Heart left ventricle (tissue), 16 donors: ENCODE measurements at regions not wholly inside any gene's neighbourhood (a gene's known extent, or its start where the extent isn't known, plus 50 kb on each side); places are given as distances from the start of the nearest gene placed in this dataset.

Source experiments
- ATAC-seq, 4 donors: fragments of 200-7000 bp; cut with Tn5 transposase; one replicate each; pipeline ENCODE4 v1.9.1; 2020 to 2022; ENCODE audit warnings: moderate library complexity in 4 of 4, mild to moderate bottlenecking in 3 of 4, moderate number of reproducible peaks in 1 of 4
- DNase-seq, 5 donors: peaks; one replicate each; pipeline ENCODE4 v3.0.0-alpha.2; 2020
- H3K27ac ChIP-seq, 12 donors: fragments of 200-600 bp; sonication (generic) in 4 of 12; one replicate each; pipeline versions ENCODE4 v1.5.0 to v1.8.0; 2016 to 2022; ENCODE audit warnings: mild to moderate bottlenecking in 2 of 12
- H3K27me3 ChIP-seq, 9 donors: fragments of 200-600 bp; sonication (generic) in 2 of 9; one replicate each; pipeline versions ENCODE4 v1.5.1 to v1.8.0; 2016 to 2022; ENCODE audit warnings: mild to moderate bottlenecking in 3 of 9
- H3K36me3 ChIP-seq, 9 donors: fragments of 200-600 bp; sonication (generic) in 2 of 9; one replicate each; pipeline versions ENCODE4 v1.5.0 to v1.8.0; 2018 to 2022; ENCODE audit warnings: mild to moderate bottlenecking in 2 of 9
- H3K4me1 ChIP-seq, 12 donors: fragments of 200-600 bp; sonication (generic) in 4 of 12; one replicate each; pipeline versions ENCODE4 v1.5.0 to v1.8.0; 2016 to 2022; ENCODE audit warnings: mild to moderate bottlenecking in 3 of 12
- H3K4me3 ChIP-seq, 12 donors: fragments of 200-600 bp; sonication (generic) in 4 of 12; one replicate each; pipeline versions ENCODE4 v1.5.0 to v1.8.0; 2017 to 2022; ENCODE audit warnings: mild to moderate bottlenecking in 9 of 12, moderate library complexity in 4 of 12
- H3K9me3 ChIP-seq, 12 donors: fragments of 200-600 bp; sonication (generic) in 4 of 12; one replicate each; pipeline versions ENCODE4 v1.5.0 to v1.8.0; 2016 to 2022; ENCODE audit warnings: mild to moderate bottlenecking in 1 of 12
- POLR2A ChIP-seq, 2 donors: fragments of 450-650 bp; IDR thresholded peaks; one replicate each; pipeline ENCODE4 v1.6.1; 2017; ENCODE audit warnings: antibody characterized with exemption in 2 of 2, mild to moderate bottlenecking in 2 of 2, moderate library complexity in 2 of 2
- WGBS, 4 donors: extraction: QIAGEN DNeasy Blood & Tissue Kit in 2 of 4; methylation state at CpG; one replicate each; pipeline versions ENCODE4 v1.1.5 to v1.1.7; 2013 to 2018; 5-methylcytosine and 5-hydroxymethylcytosine counted together
- intact Hi-C, 10 donors: fragments of 100-400 bp; cut with DNase I; formaldehyde crosslinking; loops; one replicate each; pipeline versions ENCODE4 v1.11.1 to v1.14.2; 2022
- TF ChIP-seq, protein P1 (sequence below), 12 donors: fragments of 200-600 bp; sonication (generic) in 4 of 12; IDR thresholded peaks; one replicate each; pipeline versions ENCODE4 v1.5.0 to v1.8.0; 2018 to 2022; ENCODE audit warnings: antibody characterized with exemption in 12 of 12, mild to moderate bottlenecking in 5 of 12
- donor health status: ischemic (EF 13 %, LVEDD 7.1; RV severe dilation, severe dysfunction).
- donor health status: healthy with polysubstance abuse.
- donor health status: DM: no; HTN: yes; CAD: no.
- donor health status: DM: no; HTN: no; CAD: no.
- donor health status: ischemic (EF 25% LVEDD 6.9; RV normal size, moderate dysfunction).
- donor health status: ischemic (EF 25% LVEDD 5.7; RV mildly dilated, moderate dysfunction).
- donor health status: healthy.
- donor health status: DM: yes; HTN: yes; CAD: no.
- donor health status: ischemic (EF 35%, LVEDD 5.7; RV mildly dilated, moderate dysfunction).
- donor health status: nonischemic (EF 11% LVEDD 7.7; RV severe dilation, severe dysfunction).
- donor health status: DM: yes; HTN: yes; CAD: no.
- donor health status: PGD.
- donor health status: ischemic (EF 29% LVEDD 5.4; RV normal size, mild dysfunction).
- donor health status: nonischemic (EF 23%, LVEDD 6.1; RV moderate dilation, normal function).

DNA sequence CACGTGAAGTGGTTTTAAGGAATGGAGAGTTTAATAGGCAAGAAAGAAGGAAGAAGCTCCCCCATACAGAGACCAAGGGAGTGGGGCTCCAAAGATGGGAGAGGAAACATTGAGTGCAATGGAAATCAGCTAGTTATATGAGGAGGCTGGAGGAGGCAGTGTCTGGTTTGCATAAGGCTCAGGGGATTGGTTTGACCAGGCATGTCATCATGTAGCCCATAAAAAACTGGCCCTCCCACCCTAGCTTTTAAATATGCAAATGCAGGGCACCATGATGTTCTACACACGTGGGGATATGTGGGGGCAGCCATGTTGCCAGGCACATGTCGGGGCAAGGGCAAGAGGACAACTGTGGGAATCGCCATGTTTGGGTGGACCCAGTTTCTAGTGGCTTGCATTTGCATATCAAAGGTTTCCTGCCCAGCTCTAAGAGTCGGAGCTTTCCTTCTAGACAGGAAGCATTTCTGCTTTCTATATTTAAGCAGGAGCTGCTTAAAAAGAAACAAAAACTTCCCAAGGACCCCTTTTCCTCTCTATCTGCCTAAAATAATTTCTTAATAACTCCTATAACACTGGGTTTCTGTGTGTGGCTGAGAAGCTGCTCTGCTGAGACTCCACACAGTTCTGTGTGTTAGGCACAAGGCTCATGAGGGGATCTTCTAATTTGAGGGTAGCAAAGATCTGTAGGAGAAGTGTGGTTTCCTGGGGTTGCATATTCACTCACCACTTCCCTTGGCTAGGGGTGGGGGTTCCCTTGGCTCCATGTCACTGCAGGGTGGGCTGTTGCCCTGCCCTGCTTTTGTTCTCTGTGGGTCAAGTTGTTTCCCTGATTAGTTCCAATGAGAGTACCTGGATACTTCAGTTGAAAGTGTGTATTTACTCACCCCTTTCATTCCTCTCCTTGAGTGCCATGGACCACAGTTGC is 113.5 kb downstream of the VSIG4 start:
- TF ChIP-seq POLR2A (IDR thresholded peaks at IDR 0.05), result no peak
- TF ChIP-seq, protein P1, sequence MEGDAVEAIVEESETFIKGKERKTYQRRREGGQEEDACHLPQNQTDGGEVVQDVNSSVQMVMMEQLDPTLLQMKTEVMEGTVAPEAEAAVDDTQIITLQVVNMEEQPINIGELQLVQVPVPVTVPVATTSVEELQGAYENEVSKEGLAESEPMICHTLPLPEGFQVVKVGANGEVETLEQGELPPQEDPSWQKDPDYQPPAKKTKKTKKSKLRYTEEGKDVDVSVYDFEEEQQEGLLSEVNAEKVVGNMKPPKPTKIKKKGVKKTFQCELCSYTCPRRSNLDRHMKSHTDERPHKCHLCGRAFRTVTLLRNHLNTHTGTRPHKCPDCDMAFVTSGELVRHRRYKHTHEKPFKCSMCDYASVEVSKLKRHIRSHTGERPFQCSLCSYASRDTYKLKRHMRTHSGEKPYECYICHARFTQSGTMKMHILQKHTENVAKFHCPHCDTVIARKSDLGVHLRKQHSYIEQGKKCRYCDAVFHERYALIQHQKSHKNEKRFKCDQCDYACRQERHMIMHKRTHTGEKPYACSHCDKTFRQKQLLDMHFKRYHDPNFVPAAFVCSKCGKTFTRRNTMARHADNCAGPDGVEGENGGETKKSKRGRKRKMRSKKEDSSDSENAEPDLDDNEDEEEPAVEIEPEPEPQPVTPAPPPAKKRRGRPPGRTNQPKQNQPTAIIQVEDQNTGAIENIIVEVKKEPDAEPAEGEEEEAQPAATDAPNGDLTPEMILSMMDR (IDR thresholded peaks at IDR 0.05), result no peak
- Histone ChIP-seq H3K4me3 (peak overlapping the region in 1 of 12 donors; percentile 10), H3K36me3 (no peaks in the 10 kb centered on the region), H3K9me3 (no peaks in the 10 kb centered on the region), H3K27ac (peak overlapping the region in 1 of 12 donors; percentile 25), H3K27me3 (peaks cover 0 to 49% (median 0%) of the 10 kb centered on the region in 9 donors), H3K4me1 (peaks cover 0 to 24% (median 0%) of the 10 kb centered on the region in 12 donors)
- no peak for ATAC-seq
- DNase-seq, result no peak
- WGBS, 4 donors, result 50 to 65% (median 57%) methylated on average over 5 of the region's 5 CpGs
- intact Hi-C loops, result no loop called here

DNA sequence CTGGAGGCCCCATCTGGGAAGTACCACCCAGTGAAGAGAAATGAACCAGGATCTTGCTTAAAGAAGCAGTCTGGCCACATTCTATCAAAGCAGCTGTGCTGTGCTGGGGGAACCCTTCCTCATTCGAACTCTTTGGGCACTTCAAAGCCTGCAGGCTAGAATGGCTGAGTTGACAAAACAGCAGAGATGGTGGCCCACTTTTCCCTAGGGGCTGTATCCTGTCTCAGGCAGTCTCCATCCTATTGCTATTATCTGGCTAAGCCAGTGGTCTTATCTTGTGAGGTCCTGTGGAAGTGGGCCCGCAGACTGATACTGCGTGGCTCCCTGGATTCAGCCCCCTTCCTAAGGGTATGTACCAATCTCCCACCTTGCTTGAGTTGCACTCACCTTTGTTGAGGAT is 114.3 kb downstream of the VSIG4 start:
- Histone ChIP-seq H3K4me3 (no peak overlapping the region), H3K36me3 (no peaks in the 10 kb centered on the region), H3K27ac (no peak overlapping the region), H3K4me1 (peaks cover 0 to 24% (median 0%) of the 10 kb centered on the region in 12 donors), H3K27me3 (peaks cover 0 to 54% (median 0%) of the 10 kb centered on the region in 9 donors), H3K9me3 (no peaks in the 10 kb centered on the region)
- no peak for TF ChIP-seq POLR2A (IDR thresholded peaks at IDR 0.05)
- TF ChIP-seq, protein P1 (IDR thresholded peaks at IDR 0.05), result no peak
- 70 to 81% (median 77%) methylated on average over 3 of the region's 3 CpGs for WGBS, 4 donors
- ATAC-seq (no peak), DNase-seq (no peak)
- intact Hi-C loops, result no loop called here

DNA sequence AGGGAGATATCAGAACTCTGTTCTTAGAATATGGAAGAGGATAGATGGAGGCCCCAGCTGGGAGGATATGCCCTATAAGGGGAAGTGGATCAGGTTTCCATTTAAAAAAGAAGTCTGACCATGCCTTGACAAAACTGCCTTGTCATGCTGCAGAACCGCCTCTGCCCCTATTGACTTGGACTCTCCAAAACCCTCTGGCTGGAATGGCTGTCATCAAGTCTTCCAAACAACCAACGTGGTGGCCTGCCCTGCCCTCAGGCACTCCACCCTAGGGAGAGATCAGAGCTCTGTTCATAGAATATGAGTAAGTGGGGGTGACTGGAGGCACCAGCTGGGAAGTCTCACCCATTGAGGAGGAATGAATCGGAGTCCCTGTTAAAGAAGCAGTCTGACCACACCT is 114.9 kb downstream of the VSIG4 start:
- DNase-seq (no peak), ATAC-seq (no peak)
- WGBS, 4 donors, result 58 to 73% (median 67%) methylated on average over 3 of the region's 3 CpGs
- no peaks in the 10 kb centered on the region for H3K36me3 ChIP-seq
- H3K9me3 ChIP-seq, result no peaks in the 10 kb centered on the region
- no peak overlapping the region for H3K4me3 ChIP-seq
- intact Hi-C loops, result no loop called here
- TF ChIP-seq, protein P1 (IDR thresholded peaks at IDR 0.05), result no peak
- TF ChIP-seq POLR2A (IDR thresholded peaks at IDR 0.05), result no peak
- no peak overlapping the region for H3K27ac ChIP-seq
- peaks cover 0 to 24% (median 0%) of the 10 kb centered on the region in 12 donors for H3K4me1 ChIP-seq
- H3K27me3 ChIP-seq, result peaks cover 0 to 57% (median 0%) of the 10 kb centered on the region in 9 donors

DNA sequence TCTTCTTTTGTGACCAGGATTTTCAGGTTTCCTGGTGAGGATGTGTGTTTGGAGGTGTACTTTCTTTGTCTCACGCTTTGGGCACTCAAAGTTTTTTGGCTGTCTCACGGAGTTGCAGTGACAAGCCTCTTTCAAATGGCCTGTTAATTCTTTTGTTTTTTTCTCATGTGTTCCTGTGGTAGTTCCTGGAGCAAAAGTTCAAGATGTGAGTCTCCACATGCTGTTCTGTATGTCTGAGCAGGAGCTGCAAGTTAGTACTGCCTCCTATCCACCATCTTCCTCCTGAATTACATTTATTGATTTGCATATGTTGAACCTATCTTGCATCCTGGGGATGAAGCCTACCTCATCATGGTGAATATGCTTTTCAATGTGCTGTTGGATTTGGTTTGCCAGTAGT is 118.5 kb downstream of the VSIG4 start:
- Histone ChIP-seq H3K27me3 (peaks cover 0 to 79% (median 0%) of the 10 kb centered on the region in 9 donors), H3K4me3 (no peak overlapping the region), H3K9me3 (peaks cover 0 to 6% (median 0%) of the 10 kb centered on the region in 12 donors), H3K27ac (no peak overlapping the region), H3K36me3 (no peaks in the 10 kb centered on the region), H3K4me1 (peaks cover 0 to 17% (median 0%) of the 10 kb centered on the region in 12 donors)
- 25 to 51% (median 40%) methylated on average over 2 of the region's 2 CpGs for WGBS, 4 donors
- intact Hi-C loops, result no loop called here
- DNase-seq (no peak), ATAC-seq (no peak)
- TF ChIP-seq, protein P1 (IDR thresholded peaks at IDR 0.05), result no peak
- TF ChIP-seq POLR2A (IDR thresholded peaks at IDR 0.05), result no peak
